GM19025 (cell line): ENCODE measurements at regions not wholly inside any gene's neighbourhood (a gene's known extent, or its start where the extent isn't known, plus 50 kb on each side); places are given as distances from the start of the nearest gene placed in this dataset.
"Not testable (repeated sequence)": the region's sequence is repeated elsewhere in the genome, so short reads cannot be mapped to it uniquely, and the experiment has no call there.

Experiments
- ATAC-seq: cut with Tn5 transposase; IDR thresholded peaks from one replicate; pipeline ENCODE4 v1.9.1; 2021; ENCODE audit warnings: mild to moderate bottlenecking, low read depth, moderate library complexity; ENCODE audit not compliant: unreplicated experiment

- no peak for ATAC-seq
These were observed 466.0 kb upstream of the ARRDC3 start for GRCh38 chr5:91849069-91849468.

GRCh38 chr5:91848453-91848852 is 465.3 kb upstream of the ARRDC3 start:
- ATAC-seq: no peak

- no peak for ATAC-seq
These were observed 458.3 kb upstream of the ARRDC3 start for GRCh38 chr5:91841423-91841822.

GRCh38 chr5:91840412-91840811 is 457.3 kb upstream of the ARRDC3 start:
- ATAC-seq: no peak

- no peak for ATAC-seq
These were observed 456.6 kb upstream of the ARRDC3 start for GRCh38 chr5:91839721-91840120.

GRCh38 chr5:91839233-91839632 is 456.1 kb upstream of the ARRDC3 start:
- ATAC-seq: no peak

- no peak for ATAC-seq
These were observed 447.3 kb upstream of the ARRDC3 start for GRCh38 chr5:91830361-91830953.

- ATAC-seq: no peak
These were observed 442.5 kb upstream of the ARRDC3 start for GRCh38 chr5:91825618-91826017.

- ATAC-seq: no peak
These were observed 441.3 kb upstream of the ARRDC3 start for GRCh38 chr5:91824406-91824805.

- ATAC-seq: no peak
These were observed 437.8 kb upstream of the ARRDC3 start for GRCh38 chr5:91820874-91821273.

- ATAC-seq: no peak
These were observed 433.6 kb upstream of the ARRDC3 start for GRCh38 chr5:91816681-91817080.

GRCh38 chr5:91797576-91797975 is 414.5 kb upstream of the ARRDC3 start:
- ATAC-seq: no peak

- no peak for ATAC-seq
These were observed 411.9 kb upstream of the ARRDC3 start for GRCh38 chr5:91794856-91795548.

- no peak for ATAC-seq
These were observed 411.3 kb upstream of the ARRDC3 start for GRCh38 chr5:91794455-91794854.

- ATAC-seq: no peak
These were observed 404.6 kb upstream of the ARRDC3 start for GRCh38 chr5:91787718-91788117.

- no peak for ATAC-seq
These were observed 394.6 kb upstream of the ARRDC3 start for GRCh38 chr5:91777671-91778070.

GRCh38 chr5:91776249-91776648 is 393.1 kb upstream of the ARRDC3 start:
- no peak for ATAC-seq

- ATAC-seq: no peak
These were observed 387.3 kb upstream of the ARRDC3 start for GRCh38 chr5:91770400-91770799.

GRCh38 chr5:91757383-91757782 is 374.3 kb upstream of the ARRDC3 start:
- not testable (repeated sequence) for ATAC-seq

- ATAC-seq: no peak
These were observed 371.9 kb upstream of the ARRDC3 start for GRCh38 chr5:91754990-91755389.

- not testable (repeated sequence) for ATAC-seq
These were observed 361.4 kb upstream of the ARRDC3 start for GRCh38 chr5:91744470-91744869.

GRCh38 chr5:91742550-91742949 is 359.4 kb upstream of the ARRDC3 start:
- ATAC-seq: no peak
